Transverse colon (tissue), 4 donors: ENCODE measurements at regions not wholly inside any gene's neighbourhood (a gene's known extent, or its start where the extent isn't known, plus 50 kb on each side); places are given as distances from the start of the nearest gene placed in this dataset.

Experiments used
- DNase-seq: peaks from one replicate; pipeline ENCODE4 v3.0.0-alpha.2; 2019
- H3K27ac ChIP-seq, 4 donors: fragments of 200-600 bp; sonication (generic); 2 replicates each; pipeline ENCODE4 v1.5.1; 2016 to 2018; ENCODE audit warnings: inconsistent platforms in 4 of 4
- H3K27me3 ChIP-seq: fragments of 200-600 bp; sonication (generic); 2 replicates; pipeline ENCODE4 v1.5.1; 2017; ENCODE audit warnings: inconsistent platforms
- H3K36me3 ChIP-seq, 4 donors: fragments of 200-600 bp; sonication (generic); 2 replicates each; pipeline ENCODE4 v1.5.1; 2017 to 2019; ENCODE audit warnings: inconsistent platforms in 4 of 4
- H3K4me1 ChIP-seq, 4 donors: fragments of 200-600 bp; sonication (generic); 2 replicates each; pipeline ENCODE4 v1.5.1; 2017 to 2020; ENCODE audit warnings: inconsistent platforms in 4 of 4
- H3K4me3 ChIP-seq, 4 donors: fragments of 200-600 bp; sonication (generic); 1 replicate in 1 of 4; 2 replicates in 3 of 4; pipeline versions ENCODE4 v1.5.1 to v1.6.1; 2017 to 2019; ENCODE audit warnings: inconsistent platforms in 4 of 4
- H3K9me3 ChIP-seq, 2 donors: fragments of 200-600 bp; sonication (generic); 2 replicates each; pipeline ENCODE4 v1.5.1; 2017 to 2019; ENCODE audit warnings: inconsistent platforms in 2 of 2
- CTCF ChIP-seq, 5 experiments: fragments of 200-600 bp in 3 of 5; fragments of 450-650 bp in 2 of 5; sonication (generic) in 3 of 5; IDR thresholded peaks; 1 replicate in 2 of 5; 2 replicates in 3 of 5; pipeline ENCODE4 v1.5.1; 2016 to 2017; ENCODE audit warnings: antibody characterized with exemption in 5 of 5, inconsistent platforms in 3 of 5, mild to moderate bottlenecking in 2 of 5, moderate library complexity in 1 of 5
- EP300 ChIP-seq: sonication (generic); formaldehyde crosslinking; IDR thresholded peaks from one replicate; pipeline ENCODE4 v1.6.1; 2017; ENCODE audit warnings: antibody characterized with exemption, low read depth
- POLR2A ChIP-seq: fragments of 450-650 bp; IDR thresholded peaks from one replicate; pipeline ENCODE4 v1.6.1; 2016; ENCODE audit warnings: antibody characterized with exemption, mild to moderate bottlenecking, moderate library complexity
- POLR2AphosphoS5 ChIP-seq, 3 donors: sonication (generic); formaldehyde crosslinking; IDR thresholded peaks; one replicate each; pipeline ENCODE4 v1.6.1; 2016; ENCODE audit warnings: antibody characterized with exemption in 3 of 3
- WGBS, 2 donors: methylation state at CpG; one replicate each; pipeline ENCODE4 v1.1.5; 2018; ENCODE audit warnings: low coverage in 1 of 2; 5-methylcytosine and 5-hydroxymethylcytosine counted together
- in situ Hi-C, 4 donors: fragments of 200-750 bp; cut with MboI; loops; one replicate each; pipeline versions ENCODE4 v1.15.0 to v1.15.1; 2017; ENCODE audit warnings: low sequenced_read_pairs in 3 of 4, low pct_ligation_motif_present in 1 of 4, low pct_unique_long_range_greater_than_20kb in 1 of 4
- intact Hi-C: fragments of 100-400 bp; cut with DNase I; formaldehyde crosslinking; loops from one replicate; pipeline ENCODE4 v1.15.1; 2023; ENCODE audit warnings: low total_unique reads

GRCh38 chr16:65519402-65519801 is 397.5 kb upstream of the CDH11 start:
- Histone ChIP-seq H3K4me1 (no peaks in the 10 kb centered on the region), H3K36me3 (no peaks in the 10 kb centered on the region), H3K27me3 (no peaks in the 10 kb centered on the region), H3K9me3 (no peaks in the 10 kb centered on the region), H3K27ac (no peak overlapping the region), H3K4me3 (no peak overlapping the region)
- intact Hi-C loops: no loop called here
- no peak for TF ChIP-seq POLR2AphosphoS5 (IDR thresholded peaks at IDR 0.05)
- TF ChIP-seq EP300: no peak
- TF ChIP-seq CTCF (IDR thresholded peaks at IDR 0.05): no peak
- TF ChIP-seq POLR2A: no peak
- WGBS, 2 donors: 91 to 100% methylated on average over 1 of the region's 1 CpG
- in situ Hi-C loops: no loop called here
- DNase-seq: no peak

- no peak overlapping the region for H3K4me3 ChIP-seq
- no peaks in the 10 kb centered on the region for H3K27me3 ChIP-seq
- no peaks in the 10 kb centered on the region for H3K9me3 ChIP-seq
- no peak for DNase-seq
- H3K4me1 ChIP-seq: no peaks in the 10 kb centered on the region
- WGBS, 2 donors: 62 to 87% methylated on average over 2 to 4 of the region's 4 CpGs
- intact Hi-C loops: no loop called here
- no peak overlapping the region for H3K27ac ChIP-seq
- TF ChIP-seq POLR2AphosphoS5 (IDR thresholded peaks at IDR 0.05) (no peak), CTCF (IDR thresholded peaks at IDR 0.05) (no peak), EP300 (no peak), POLR2A (no peak)
- in situ Hi-C loops: no loop called here
- no peaks in the 10 kb centered on the region for H3K36me3 ChIP-seq
Measured at GRCh38 chr16:65515193-65515592, 393.3 kb upstream of the CDH11 start.

GRCh38 chr16:65510850-65511249 is 389.0 kb upstream of the CDH11 start:
- intact Hi-C loops (no loop called here), in situ Hi-C loops (no loop called here)
- no peaks in the 10 kb centered on the region for H3K9me3 ChIP-seq
- no peak for DNase-seq
- no peaks in the 10 kb centered on the region for H3K4me1 ChIP-seq
- no peak for TF ChIP-seq EP300
- TF ChIP-seq POLR2AphosphoS5 (IDR thresholded peaks at IDR 0.05): no peak
- TF ChIP-seq POLR2A: no peak
- no peak for TF ChIP-seq CTCF (IDR thresholded peaks at IDR 0.05)
- WGBS, 2 donors: 71 to 77% methylated on average over 2 to 7 of the region's 7 CpGs
- H3K4me3 ChIP-seq: no peak overlapping the region
- H3K27ac ChIP-seq: no peak overlapping the region
- H3K36me3 ChIP-seq: no peaks in the 10 kb centered on the region
- no peaks in the 10 kb centered on the region for H3K27me3 ChIP-seq

- no peak for DNase-seq
- H3K27me3 ChIP-seq: no peaks in the 10 kb centered on the region
- no peak overlapping the region for H3K27ac ChIP-seq
- H3K9me3 ChIP-seq: no peaks in the 10 kb centered on the region
- no peak overlapping the region for H3K4me3 ChIP-seq
- H3K36me3 ChIP-seq: no peaks in the 10 kb centered on the region
- TF ChIP-seq POLR2AphosphoS5 (IDR thresholded peaks at IDR 0.05) (no peak), EP300 (no peak), POLR2A (no peak), CTCF (IDR thresholded peaks at IDR 0.05) (no peak)
- H3K4me1 ChIP-seq: no peaks in the 10 kb centered on the region
- intact Hi-C loops: no loop called here
- in situ Hi-C loops: no loop called here
- WGBS, 2 donors: 66 to 86% methylated on average over 1 to 3 of the region's 3 CpGs
Measured at GRCh38 chr16:65510241-65510640, 388.4 kb upstream of the CDH11 start.
